ENCODE measurements at regions not wholly inside any gene's neighbourhood (a gene's known extent, or its start where the extent isn't known, plus 50 kb on each side); places are given as distances from the start of the nearest gene placed in this dataset.
"Not testable (repeated sequence)": the region's sequence is repeated elsewhere in the genome, so short reads cannot be mapped to it uniquely, and the experiment has no call there.

DNA sequence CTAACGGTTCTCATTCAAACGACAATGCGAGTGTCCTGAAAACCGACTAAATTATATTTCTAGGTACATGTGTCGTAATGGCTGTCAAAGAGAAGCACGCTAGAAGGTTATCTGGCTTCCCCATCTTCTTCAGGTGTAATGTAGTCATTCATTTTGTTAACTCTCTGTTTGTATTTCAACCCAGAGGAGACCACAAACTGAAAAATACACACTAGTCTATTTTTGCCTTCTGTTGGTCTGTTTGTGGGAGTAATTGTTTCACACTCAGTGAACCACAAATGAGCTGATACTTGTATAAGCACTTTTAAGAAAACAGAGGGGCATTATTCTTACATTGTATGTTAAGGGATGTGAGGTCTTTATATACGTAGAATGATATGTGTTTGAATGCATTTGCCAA, 305.9 kb downstream of the GATA3 start:
- TF ChIP-seq CTCF (IDR thresholded peaks at IDR 0.05), result no peak
- no peaks in the 10 kb centered on the region for H3K4me1 ChIP-seq
- no peak overlapping the region for H3K4me3 ChIP-seq
- intact Hi-C loops (cut with DNase I; ENCODE audit: low total_unique reads), result no loop called here
- no peaks in the 10 kb centered on the region for H3K36me3 ChIP-seq
- H3K27ac ChIP-seq, result no peak overlapping the region
- DNase-seq, result no peak
- H3K9me3 ChIP-seq, result no peaks in the 10 kb centered on the region
- H3K27me3 ChIP-seq, result no peaks in the 10 kb centered on the region

DNA sequence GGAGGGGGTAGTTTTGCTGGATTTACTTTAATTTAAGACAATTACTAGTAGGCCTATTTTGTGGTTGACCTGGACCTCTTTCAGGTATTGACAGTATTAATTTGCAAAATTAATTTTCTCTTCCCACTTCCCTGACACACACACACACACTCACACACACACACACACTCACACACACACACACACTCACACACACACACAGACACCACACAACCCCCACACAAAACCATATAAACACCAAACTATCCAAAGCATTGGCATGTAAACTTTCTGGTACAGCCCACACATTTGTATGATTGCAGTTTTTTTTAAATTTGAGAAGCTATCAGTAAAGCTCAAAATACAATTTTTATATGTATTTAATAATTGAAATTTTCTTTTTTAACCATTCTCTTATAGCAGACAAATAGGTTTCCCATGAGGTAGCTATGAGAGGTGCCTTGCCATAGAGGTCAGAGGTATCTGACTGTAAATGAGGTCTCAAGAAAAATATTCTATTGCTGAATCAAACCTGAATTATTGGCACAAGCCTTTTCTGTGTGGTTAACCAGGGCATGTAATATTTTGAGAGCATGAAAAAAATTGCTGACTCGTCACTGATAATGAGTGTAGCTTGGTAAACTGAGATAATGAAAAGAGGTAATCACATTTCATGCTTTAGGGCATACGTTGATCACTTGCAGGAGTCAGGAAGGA, 306.5 kb downstream of the GATA3 start:
- Histone ChIP-seq H3K36me3 (no peaks in the 10 kb centered on the region), H3K27ac (no peak overlapping the region), H3K4me1 (no peaks in the 10 kb centered on the region), H3K27me3 (no peaks in the 10 kb centered on the region), H3K9me3 (no peaks in the 10 kb centered on the region), H3K4me3 (no peak overlapping the region)
- no peak for DNase-seq
- no peak for TF ChIP-seq CTCF (IDR thresholded peaks at IDR 0.05)
- intact Hi-C loops (cut with DNase I; ENCODE audit: low total_unique reads), result no loop called here

DNA sequence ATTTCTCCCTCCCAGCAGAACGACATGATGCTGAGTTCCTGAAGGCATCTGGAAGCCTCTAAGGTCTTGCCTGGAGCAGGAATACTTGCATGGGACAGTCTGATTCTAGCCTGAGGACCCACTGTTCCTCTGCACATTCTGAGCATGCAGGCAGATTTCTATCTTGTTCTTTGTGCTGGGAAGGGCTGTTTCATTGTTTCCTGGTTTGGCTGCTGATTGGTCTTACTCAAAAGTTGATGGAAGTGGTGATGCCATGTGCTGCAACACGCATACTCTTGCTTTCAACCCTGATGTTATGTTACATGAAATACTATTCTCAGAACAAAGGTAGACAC, 307.0 kb downstream of the GATA3 start:
- intact Hi-C loops (cut with DNase I; ENCODE audit: low total_unique reads), result no loop called here
- no peak for TF ChIP-seq CTCF (IDR thresholded peaks at IDR 0.05)
- no peak overlapping the region for H3K27ac ChIP-seq
- no peaks in the 10 kb centered on the region for H3K36me3 ChIP-seq
- H3K9me3 ChIP-seq, result no peaks in the 10 kb centered on the region
- H3K4me1 ChIP-seq, result no peaks in the 10 kb centered on the region
- no peaks in the 10 kb centered on the region for H3K27me3 ChIP-seq
- no peak for DNase-seq
- no peak overlapping the region for H3K4me3 ChIP-seq

- Histone ChIP-seq H3K27me3 (no peaks in the 10 kb centered on the region), H3K9me3 (no peaks in the 10 kb centered on the region), H3K4me3 (no peak overlapping the region), H3K36me3 (no peaks in the 10 kb centered on the region), H3K4me1 (no peaks in the 10 kb centered on the region), H3K27ac (no peak overlapping the region)
- no peak for DNase-seq
- no peak for TF ChIP-seq CTCF (IDR thresholded peaks at IDR 0.05)
- intact Hi-C loops (cut with DNase I; ENCODE audit: low total_unique reads), result no loop called here
Observed at GRCh38 chr10:8365935-8366911, 311.7 kb downstream of the GATA3 start.

- intact Hi-C loops (cut with DNase I; ENCODE audit: low total_unique reads); H3K36me3 ChIP-seq; H3K4me1 ChIP-seq; H3K9me3 ChIP-seq; H3K4me3 ChIP-seq; H3K27ac ChIP-seq; DNase-seq; H3K27me3 ChIP-seq: not testable (repeated sequence)
Observed at GRCh38 chr10:8367672-8368411, 313.4 kb downstream of the GATA3 start.

DNA sequence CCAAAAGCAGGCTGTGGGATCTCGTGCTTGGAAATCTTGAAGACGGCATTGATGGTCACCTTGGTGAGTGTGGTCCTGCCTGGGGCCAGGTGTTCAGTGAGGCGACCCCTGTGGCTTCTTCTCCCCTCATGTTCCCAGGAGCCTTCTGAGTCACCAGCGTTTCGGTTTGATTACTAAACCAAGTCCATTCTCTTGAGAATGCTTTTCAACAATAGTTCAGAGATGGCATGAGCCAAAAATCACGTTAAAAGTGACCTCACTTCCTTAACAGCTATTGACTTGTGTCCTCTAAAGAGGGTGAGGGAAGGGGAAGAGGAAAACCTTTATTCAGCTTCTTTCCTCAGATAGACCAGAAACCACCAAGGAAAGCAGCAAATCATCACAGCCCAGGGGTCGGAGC, 315.2 kb downstream of the GATA3 start:
- Histone ChIP-seq H3K9me3 (no peaks in the 10 kb centered on the region), H3K27me3 (no peaks in the 10 kb centered on the region), H3K36me3 (no peaks in the 10 kb centered on the region), H3K27ac (no peak overlapping the region), H3K4me3 (no peak overlapping the region), H3K4me1 (no peaks in the 10 kb centered on the region)
- intact Hi-C loops (cut with DNase I; ENCODE audit: low total_unique reads), result no loop called here
- no peak for DNase-seq
- no peak for TF ChIP-seq CTCF (IDR thresholded peaks at IDR 0.05)

Data from tibial artery (tissue), 4 donors.